ENCODE measurements at regions not wholly inside any gene's neighbourhood (a gene's known extent, or its start where the extent isn't known, plus 50 kb on each side); places are given as distances from the start of the nearest gene placed in this dataset.

- no peak overlapping the region for H3K14ac ChIP-seq (ENCODE audit: insufficient read length)
- WGBS, 2 experiments (ENCODE audit: extremely low coverage in 1 of 2, insufficient coverage in 1 of 2, insufficient read length in 1 of 2, insufficient replicate concordance in 2 of 2, low coverage in 1 of 2, low lambda C conversion rate in 2 of 2, missing lambda C conversion rate in 1 of 2) = 61% methylated on average over 2 of the region's 2 CpGs; no CpG with 5 or more reads in 1 of the 2 experiments
- H4K20me1 ChIP-seq (replicated peaks in 1 of 2; ENCODE audit: control insufficient read depth in 1 of 2, insufficient read depth in 2 of 2, low read length in 2 of 2) = no peaks in the 10 kb centered on the region
- peaks cover 0 to 8% (median 0%) of the 10 kb centered on the region in 4 experiments; a peak in 1 of 7 replicates for H3K4me1 ChIP-seq (replicated peaks in 1 of 4; ENCODE audit: control insufficient read depth in 3 of 4, insufficient read depth in 4 of 4, low read length in 3 of 4)
- H3K4me2 ChIP-seq (ENCODE audit: insufficient read depth in 1 of 2, low read depth in 2 of 2, low read length in 2 of 2) = no peak overlapping the region
- no peaks in the 10 kb centered on the region for H3K79me2 ChIP-seq (ENCODE audit: control insufficient read depth in 1 of 2, insufficient read depth in 2 of 2, low read length in 2 of 2)
- no peak overlapping the region for H4K91ac ChIP-seq (replicated peaks; ENCODE audit: insufficient read length, low read length)
- H2AK5ac ChIP-seq (ENCODE audit: low read depth, low read length) = no peak overlapping the region
- CTCF ChIA-PET (ENCODE audit: partially characterized antibody) = interaction anchor here (1.1 kb wide), 1 partner anchor 12 kb away, joined by 3 read pairs; no protein-coding TSS in a partner anchor
- H3K23ac ChIP-seq (ENCODE audit: insufficient read length) = no peak overlapping the region
- H3K36me3 ChIP-seq (ENCODE audit: control insufficient read depth in 2 of 4, insufficient read depth in 4 of 4, low read length in 3 of 4) = no peaks in the 10 kb centered on the region
- H3K9me3 ChIP-seq (ENCODE audit: insufficient read depth in 2 of 2, low read depth in 1 of 2, low read length in 1 of 2) = no peaks in the 10 kb centered on the region
- no peak overlapping the region for H3K56ac ChIP-seq (replicated peaks; ENCODE audit: insufficient read length, low read depth, low read length)
- H2BK12ac ChIP-seq (ENCODE audit: low read depth, low read length) = no peak overlapping the region
- no peaks in the 10 kb centered on the region for H3K79me1 ChIP-seq (ENCODE audit: low read depth, low read length)
- H2BK15ac ChIP-seq (ENCODE audit: low read length) = no peak overlapping the region
- DNase-seq (ENCODE audit: low read depth in 1 of 2, low spot score in 2 of 2) (no peak), FAIRE-seq (no peak)
- no peak overlapping the region for H2BK20ac ChIP-seq (ENCODE audit: low read length)
- H3K4ac ChIP-seq (replicated peaks; ENCODE audit: insufficient read length, low read depth, low read length) = no peak overlapping the region
- POLR2A ChIA-PET (ENCODE audit: partially characterized antibody) = no interaction called here
- H3K23me2 ChIP-seq (ENCODE audit: low read depth, low read length) = no peaks in the 10 kb centered on the region; the same call in 1 of the 2 replicates
- no peak overlapping the region for H3K9ac ChIP-seq (replicated peaks in 1 of 4; ENCODE audit: extremely low read depth in 1 of 4, low read depth in 3 of 4, low read length in 3 of 4)
- peaks cover 0 to 3% (median 0%) of the 10 kb centered on the region in 4 experiments; a peak in 1 of 7 replicates for H3K27me3 ChIP-seq (replicated peaks in 1 of 4; ENCODE audit: control insufficient read depth in 3 of 4, extremely low read depth in 1 of 4, insufficient read depth in 3 of 4, low read length in 3 of 4)
- H4K5ac ChIP-seq (ENCODE audit: insufficient read length, low read depth, low read length) = no peak overlapping the region
- H2BK120ac ChIP-seq (replicated peaks; ENCODE audit: low read depth, low read length) = no peak overlapping the region
- no peak overlapping the region for H2BK5ac ChIP-seq (ENCODE audit: low read depth, low read length)
- no peak overlapping the region for H3K4me3 ChIP-seq (ENCODE audit: extremely low read depth in 1 of 4, insufficient read depth in 2 of 4, low read depth in 3 of 4, low read length in 4 of 4)
- H3K18ac ChIP-seq (ENCODE audit: extremely low read depth, low read length) = no peak overlapping the region
- no peak overlapping the region for H3K27ac ChIP-seq (ENCODE audit: low read depth, low read length)
- H4K8ac ChIP-seq (ENCODE audit: extremely low read depth, insufficient read depth, low read length) = no peak overlapping the region
- no peak overlapping the region for H2AFZ ChIP-seq (ENCODE audit: low read length)
- TF ChIP-seq CREB1 (IDR thresholded peaks at IDR 0.05) (no peak), TEAD4 (IDR thresholded peaks at IDR 0.05; ENCODE audit: low read depth, low read length) (no peak), NRF1 (IDR thresholded peaks at IDR 0.05; ENCODE audit: low read depth, low read length) (no peak), FOSL1 (IDR thresholded peaks at IDR 0.05; ENCODE audit: insufficient read depth, low read depth, low read length) (no peak), HDAC2 (IDR thresholded peaks at IDR 0.05; ENCODE audit: borderline replicate concordance in 1 of 2, low read depth in 2 of 2, low read length in 2 of 2) (no peak), TAF7 (optimal IDR thresholded peaks at IDR 0.05; ENCODE audit: borderline replicate concordance, low read depth, low read length) (no peak), SP1 (IDR thresholded peaks at IDR 0.05; ENCODE audit: low read depth, low read length) (no peak), TCF12 (IDR thresholded peaks at IDR 0.05; ENCODE audit: low read depth, low read length) (no peak), SIN3A (conservative IDR thresholded peaks at IDR 0.05 in 1 of 2, IDR thresholded peaks at IDR 0.05 in 1 of 2; ENCODE audit: low read depth in 1 of 2, low read length in 2 of 2) (no peak), SIX5 (IDR thresholded peaks at IDR 0.05; ENCODE audit: low read depth, low read length) (no peak), YY1 (IDR thresholded peaks at IDR 0.05; ENCODE audit: low read depth, low read length) (no peak), MAFK (IDR thresholded peaks at IDR 0.05; ENCODE audit: low read depth, low read length) (no peak), SUZ12 (IDR thresholded peaks at IDR 0.05; ENCODE audit: low read length) (no peak), TAF1 (IDR thresholded peaks at IDR 0.05; ENCODE audit: low read depth, low read length) (no peak), CHD2 (IDR thresholded peaks at IDR 0.05; ENCODE audit: low read length) (no peak), JUN (IDR thresholded peaks at IDR 0.05; ENCODE audit: low read depth, low read length) (no peak)
Measured at GRCh38 chr11:45715418-45715817, 50.0 kb upstream of the CHST1 start.
